Hematopoietic multipotent progenitor cell treated with erythropoietin and hydrocortisone succinate and interleukin-3 and kit ligand, for 4 days (in vitro differentiated cells): ENCODE measurements at regions not wholly inside any gene's neighbourhood (a gene's known extent, or its start where the extent isn't known, plus 50 kb on each side); places are given as distances from the start of the nearest gene placed in this dataset.

ENCODE experiments used
- DNase-seq: peaks from one replicate; pipeline ENCODE4 v3.0.0-alpha.2; 2015

DNA sequence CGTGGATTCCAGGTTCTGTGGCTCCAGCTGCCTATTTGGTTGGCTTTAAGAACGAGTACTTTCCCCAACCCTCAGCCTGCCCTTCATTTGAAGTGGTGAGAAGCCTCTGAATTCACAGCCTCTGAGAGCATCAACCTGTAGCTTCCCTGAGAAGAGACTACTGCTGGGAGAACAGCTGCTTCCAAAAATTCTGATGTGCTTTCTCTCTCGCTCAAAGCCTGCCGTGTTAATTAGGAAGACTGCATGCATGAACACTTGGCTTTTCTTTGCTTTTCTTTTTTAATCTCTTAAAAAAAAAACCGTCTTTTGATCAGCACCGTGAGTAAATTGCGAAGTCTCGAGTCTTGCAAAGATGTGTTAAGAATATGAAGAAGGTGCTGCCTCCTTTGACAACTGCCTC is 153.4 kb upstream of the MAP1B start:
- no peak for DNase-seq

DNA sequence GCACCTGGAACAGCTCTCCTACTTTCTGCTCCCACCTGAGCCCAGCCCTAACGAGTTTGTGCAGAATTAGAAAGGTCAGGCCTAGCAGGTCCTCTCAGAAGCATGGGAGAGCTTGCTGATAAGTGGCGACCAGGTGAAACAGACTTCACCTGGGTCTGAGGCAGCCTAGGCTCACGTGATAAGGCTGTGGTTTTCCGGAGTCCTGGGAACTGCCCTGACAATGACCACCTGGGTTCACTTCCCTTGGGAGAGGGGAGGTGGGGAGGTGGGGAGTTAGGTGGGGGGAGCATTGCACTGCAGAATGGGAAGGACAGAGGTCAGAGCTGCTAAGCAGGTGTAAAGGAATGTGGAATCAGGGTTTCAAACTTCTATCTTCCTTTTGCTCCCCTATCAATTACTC is 152.9 kb upstream of the MAP1B start:
- DNase-seq = no peak

DNA sequence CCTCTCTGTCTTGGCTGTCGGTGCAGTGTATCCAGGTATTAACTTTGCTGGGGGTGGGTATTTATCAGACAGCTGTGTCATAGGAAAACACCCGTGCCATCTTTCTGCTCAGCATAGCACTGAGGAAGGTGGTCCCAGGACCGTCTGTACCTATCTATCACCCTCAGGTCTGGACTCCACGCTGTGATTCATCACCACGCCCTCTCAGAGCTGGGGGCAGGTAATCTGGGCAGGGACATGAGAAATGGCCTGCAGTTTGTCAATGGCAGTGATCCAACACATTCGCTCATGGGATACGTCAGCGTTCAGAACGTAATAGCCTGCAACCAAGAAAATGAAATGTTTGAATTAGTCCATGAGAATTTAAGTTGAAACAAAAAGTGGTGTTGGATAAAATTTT is 151.6 kb upstream of the MAP1B start:
- no peak for DNase-seq

DNA sequence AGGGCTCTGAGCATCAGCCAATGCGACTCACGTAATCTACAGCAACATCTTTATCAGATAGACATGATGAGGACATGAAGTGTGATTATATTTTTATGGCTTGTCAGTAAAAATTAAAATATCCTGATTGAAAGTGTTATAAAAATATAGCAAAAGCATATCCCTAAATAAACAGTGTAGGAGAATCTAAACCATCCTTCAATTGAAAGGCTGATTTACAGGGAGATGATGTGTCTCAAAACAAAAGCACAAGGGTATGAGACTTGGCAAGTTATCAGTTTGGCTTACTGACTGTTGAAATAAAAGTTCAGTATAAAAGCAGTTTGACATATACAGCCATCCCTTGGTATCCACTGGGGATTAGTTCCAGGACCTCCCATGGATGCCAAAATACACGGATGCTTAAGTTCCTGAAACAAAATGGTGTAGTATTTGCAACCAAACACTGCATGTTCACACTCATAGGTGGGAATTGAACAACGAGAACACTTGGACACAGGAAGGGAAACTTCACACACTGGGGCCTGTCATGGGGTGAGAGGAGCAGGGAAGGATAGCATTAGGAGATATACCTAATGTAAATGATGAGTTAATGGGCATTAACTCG is 149.9 kb upstream of the MAP1B start:
- no peak for DNase-seq

DNA sequence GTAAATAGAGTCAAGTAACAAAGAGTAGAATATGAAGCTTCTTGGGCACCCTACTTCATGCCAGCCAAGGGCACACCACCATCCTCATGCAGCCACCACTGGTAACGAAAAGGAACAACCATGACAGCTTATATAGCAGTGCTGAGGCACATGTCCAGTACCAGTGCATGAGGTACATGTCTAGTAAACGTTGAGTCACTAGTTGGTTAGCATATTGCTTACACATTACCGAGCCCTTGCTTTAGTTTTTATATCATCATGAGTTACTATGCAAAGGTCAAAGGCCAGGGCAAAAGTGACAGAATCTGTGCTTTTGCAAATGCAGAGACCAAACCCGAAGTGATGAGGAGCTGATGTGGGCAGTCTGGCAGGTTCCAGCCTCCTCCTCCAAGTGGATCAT is 147.1 kb upstream of the MAP1B start:
- DNase-seq = no peak

DNA sequence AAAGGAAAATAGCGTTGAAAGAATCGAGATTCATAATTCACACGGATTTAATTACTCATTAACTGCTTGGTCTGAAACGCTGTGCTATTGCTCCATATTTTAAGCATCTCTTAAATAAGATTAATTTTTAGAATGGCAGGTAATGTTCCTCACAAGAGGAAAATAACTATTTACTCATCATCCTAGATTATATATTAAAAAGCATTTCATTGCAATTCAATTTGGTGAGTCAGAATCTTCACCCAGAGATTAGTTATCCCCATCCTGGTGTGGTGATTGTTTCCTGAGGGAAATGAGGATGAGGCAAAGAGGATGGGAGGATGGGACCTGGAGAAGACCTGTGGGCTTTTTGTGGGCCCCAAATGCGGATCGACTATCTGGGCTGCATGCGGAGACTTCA is 145.5 kb upstream of the MAP1B start:
- no peak for DNase-seq

DNA sequence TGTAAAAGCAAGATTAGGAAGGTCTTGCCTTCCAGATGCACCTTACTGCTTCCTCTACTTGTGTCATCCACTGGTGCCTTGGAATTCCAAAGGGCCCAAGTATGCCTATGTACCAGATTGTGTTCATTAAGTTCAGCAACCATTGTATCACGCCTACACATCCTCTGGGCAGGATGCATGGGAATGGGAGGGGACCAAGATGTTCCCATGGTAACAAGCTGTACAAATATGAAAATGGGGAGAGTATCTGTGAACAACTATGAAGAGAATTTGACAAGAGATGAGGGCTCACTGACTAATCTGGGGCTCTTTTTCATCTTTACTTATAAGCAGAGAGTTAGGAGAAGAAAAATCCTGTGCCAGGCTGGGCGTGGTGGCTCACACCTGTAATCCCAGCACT is 137.8 kb upstream of the MAP1B start:
- DNase-seq = no peak

DNA sequence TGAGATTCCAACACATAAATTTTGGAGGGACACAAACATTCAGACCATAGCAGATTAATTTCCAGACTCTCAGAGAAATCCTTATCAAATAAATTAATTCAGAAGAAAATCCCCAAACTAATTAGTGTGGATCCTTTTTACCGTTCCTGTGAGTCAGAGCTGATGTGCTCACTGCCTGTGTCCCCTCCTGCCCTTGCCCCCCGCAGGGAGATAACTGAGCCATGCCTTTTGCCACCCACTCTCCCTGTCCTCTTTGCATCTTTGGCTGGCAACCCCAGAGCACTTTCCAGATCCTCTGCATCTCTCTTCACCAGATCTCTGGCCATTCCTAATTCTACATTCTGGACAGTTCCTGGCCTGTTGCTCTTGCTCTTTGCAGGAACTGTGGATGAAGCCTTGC is 135.4 kb upstream of the MAP1B start:
- DNase-seq = no peak

DNA sequence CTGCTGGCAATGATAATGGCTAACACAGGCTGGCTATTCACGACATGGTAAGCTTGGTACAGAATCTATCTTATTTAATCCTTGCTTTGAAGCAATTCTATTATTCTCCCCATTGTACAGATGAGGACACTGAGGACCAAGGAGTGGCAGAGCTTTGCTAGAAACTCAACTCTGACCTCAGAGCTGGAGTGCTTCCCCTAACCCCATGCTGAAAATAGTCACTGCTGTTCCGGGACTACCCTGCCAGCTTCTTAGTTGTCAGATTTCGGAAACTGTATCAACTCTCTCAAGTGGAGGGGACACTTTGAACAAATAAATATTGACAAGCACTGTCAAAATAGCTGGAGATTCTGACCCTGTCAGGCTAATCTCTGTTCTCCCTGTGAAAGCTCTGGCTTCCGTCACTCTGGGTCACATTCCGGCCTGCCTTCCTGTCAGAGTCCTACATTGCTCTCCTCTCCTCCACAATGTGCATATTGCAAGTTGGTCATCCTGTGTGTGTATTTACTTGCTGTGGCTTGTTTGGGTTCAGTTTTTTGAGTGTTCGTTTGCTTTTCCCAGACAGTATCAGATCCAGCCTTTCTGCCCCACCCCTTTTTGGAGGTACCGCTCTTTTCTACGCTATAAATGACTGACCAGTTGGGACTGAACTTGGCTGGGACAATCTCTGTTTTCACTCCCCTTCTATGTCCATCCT is 134.3 kb upstream of the MAP1B start:
- no peak for DNase-seq

DNA sequence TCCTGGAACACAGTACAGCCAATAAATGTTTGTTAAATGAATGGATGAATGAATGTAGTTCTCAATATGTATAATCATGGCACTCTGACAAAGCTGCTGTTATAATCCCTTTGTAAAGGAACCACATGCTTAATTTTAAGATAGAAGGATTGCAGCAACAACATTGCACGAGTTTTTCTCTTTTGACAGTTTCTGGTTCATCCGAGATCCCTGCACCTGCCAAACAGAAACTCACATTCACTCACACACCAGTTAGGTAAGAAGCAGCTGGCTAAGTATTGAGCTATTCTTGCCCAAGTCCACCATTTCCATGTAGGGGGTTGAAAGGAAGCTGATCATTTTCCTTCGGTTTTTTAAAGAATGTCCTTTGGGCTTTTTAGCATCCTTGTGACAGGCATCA is 133.7 kb upstream of the MAP1B start:
- DNase-seq = no peak

DNA sequence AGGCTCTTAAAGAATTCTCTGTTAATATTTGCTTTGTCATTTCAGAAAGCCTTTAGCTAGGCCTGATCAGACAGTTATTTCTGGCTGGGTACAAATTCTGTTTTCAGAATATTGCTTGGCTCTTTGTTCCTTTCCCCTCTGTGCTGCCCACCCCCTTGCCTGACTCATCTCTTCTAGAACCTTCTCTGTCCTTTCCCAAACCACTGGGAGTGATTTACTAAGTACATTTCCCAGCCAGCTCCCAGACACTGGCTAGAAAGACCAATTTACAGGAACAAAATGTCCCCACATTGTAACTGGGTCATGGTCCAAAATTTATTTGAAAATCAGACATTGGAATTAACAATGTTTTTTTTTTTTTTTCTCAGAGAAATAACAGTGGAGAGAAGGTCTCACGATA is 133.1 kb upstream of the MAP1B start:
- no peak for DNase-seq

DNA sequence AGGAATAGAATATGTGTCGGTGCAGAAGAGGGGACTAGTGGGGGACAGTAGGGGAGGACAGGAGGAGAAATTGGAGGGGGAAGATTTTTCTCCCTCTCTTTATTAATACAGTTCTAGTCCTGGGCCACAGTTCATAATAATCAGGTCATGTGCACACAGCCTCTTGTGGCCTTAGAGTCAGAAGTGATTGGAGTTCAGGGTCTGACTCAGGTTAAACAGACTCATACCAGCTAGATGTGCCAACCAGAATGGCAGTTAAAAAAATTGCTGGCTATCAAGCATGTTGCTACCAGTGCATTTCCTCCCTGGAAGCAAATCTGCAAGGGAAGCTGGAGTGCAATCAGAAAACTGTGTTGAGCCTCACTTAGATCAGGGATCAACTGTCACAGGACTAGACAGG is 132.7 kb upstream of the MAP1B start:
- DNase-seq = no peak

DNA sequence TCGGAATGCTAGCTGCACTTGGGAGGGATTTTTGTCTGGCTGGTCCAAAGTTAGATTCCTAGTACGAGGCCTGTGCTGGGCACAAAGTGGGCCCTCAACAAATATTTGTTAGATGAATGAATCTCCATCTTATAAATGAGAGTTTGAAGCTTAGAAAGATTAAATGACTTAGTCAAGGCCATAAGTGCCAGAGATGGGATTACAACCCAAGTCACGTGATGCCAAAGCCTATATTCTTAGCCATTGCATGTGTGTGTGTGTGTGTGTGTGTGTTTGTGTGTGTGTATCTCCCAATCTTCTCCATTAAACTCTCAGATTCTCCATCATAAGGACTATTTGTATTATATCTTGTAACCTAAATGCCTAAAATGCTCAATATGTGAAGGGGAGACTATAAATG is 130.8 kb upstream of the MAP1B start:
- no peak for DNase-seq

DNA sequence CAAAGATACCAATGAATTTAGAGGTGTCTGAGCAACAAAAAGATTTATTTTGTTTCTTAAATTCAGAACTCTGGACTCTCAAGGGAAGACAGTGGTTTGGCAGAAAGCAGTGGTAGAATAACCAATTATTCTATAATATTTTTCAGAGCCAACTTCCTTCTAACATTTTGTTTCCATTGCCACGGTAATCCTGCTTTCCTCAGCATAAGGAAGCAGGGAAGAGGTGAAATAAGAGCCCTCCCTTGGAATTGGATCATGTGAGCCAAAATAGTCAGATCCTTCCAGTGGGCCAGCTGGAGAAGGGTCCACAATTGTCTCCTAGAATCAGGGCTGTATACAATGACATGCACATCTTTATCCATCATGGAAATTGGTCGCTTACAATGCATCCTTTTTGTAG is 130.0 kb upstream of the MAP1B start:
- no peak for DNase-seq

DNA sequence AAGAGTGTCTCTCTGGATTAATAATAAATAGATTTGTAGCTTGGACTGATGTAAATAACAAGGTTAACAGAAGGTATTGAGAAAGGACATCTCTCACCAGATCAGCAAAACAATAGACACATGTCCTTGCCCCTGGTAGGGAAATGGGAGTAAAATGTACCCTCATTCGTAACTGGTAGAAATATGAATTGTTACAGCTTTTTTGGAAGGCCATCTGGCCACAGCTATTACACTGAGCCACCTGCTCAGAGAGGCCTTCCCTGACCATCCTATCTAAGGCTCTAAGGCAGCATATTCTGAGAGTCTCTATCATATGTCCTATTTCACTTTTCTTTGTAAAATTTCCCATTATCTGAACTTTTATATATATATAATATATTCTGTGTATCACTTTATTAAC is 129.1 kb upstream of the MAP1B start:
- DNase-seq = no peak

DNA sequence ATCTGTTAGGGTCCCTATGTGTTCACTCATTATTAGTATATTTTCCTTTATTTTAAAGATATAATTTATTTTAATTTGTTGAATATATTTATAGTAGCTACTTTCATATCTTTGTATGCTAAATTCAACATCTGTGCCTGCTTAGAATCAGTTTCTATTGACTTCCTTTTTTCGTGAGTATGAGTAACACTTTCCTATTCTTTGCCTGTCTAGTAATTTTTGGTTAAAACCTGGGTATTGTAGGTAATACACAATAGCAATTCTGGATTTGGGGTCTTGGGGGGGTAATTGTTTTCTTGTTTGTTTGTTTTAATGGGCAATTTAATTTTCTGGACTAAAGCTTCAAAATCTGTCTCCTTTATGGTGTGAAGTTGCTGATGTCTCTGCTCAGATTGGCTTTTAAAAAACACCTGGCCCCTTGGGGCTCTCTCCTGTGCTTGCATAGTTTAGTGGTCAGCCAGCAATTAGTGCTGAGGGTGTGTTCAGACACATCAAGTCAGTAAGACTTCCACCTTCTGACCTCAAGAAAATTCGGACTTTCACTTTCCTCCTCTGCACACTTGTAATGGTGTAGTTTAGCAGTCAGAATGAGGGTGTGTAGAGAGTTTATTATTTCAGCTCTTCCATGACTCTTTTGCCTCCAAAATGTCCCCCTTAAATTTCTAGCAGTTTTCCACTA is 124.4 kb upstream of the MAP1B start:
- no peak for DNase-seq

DNA sequence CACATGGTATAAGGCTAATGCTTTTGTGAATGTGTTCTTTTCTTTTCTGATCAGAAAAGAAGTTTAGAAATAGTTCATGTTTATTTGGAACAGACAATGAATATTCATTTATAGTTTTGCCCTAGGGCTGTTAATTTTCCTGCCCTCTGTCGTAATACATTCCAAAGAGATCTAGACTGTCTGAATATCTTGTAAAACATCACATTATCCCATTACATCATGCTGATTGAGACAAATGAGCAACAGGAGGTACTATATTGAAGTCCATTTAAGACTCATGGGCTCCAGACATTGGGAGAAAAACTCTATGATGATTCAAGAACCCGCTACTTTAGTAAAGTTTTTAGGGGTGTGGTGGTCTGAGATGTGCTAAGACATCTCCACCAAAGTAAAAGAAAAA is 121.2 kb upstream of the MAP1B start:
- DNase-seq = no peak

DNA sequence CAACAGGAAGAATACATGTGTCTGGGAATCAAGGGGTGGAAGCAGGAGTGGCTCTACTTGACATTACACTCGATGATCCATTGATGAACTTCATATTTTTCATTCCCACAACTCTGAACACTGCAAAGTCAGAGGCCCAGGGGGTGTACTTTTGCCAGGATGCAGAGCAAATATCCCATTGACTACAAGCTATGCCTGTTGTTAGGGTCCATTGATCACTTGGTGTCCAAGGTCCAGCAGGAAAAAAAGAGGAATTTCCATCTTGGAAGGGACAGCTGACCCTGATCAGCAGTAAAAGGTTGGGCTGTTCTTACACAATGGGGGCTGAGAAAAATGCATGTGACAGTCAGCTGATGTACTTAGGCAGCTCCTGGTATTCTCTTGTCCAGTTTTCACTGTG is 118.5 kb upstream of the MAP1B start:
- DNase-seq = no peak

DNA sequence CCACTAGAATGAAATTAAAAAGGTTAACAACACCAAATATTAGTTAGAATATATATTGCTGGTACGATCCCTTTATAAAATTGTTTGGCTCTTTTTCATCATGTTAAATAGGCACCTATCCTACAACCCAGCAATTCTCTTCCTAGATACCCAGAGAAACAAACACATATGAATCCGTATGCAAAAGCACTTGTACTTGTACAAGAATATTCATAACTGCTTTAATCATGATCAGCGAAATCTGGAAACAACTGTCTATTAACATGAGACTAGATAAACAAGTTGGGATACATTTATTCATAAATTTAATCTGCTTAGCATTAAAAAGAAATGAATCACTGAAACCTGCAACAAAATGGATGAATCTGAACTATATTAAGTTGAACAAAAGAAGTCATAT is 113.7 kb upstream of the MAP1B start:
- no peak for DNase-seq

DNA sequence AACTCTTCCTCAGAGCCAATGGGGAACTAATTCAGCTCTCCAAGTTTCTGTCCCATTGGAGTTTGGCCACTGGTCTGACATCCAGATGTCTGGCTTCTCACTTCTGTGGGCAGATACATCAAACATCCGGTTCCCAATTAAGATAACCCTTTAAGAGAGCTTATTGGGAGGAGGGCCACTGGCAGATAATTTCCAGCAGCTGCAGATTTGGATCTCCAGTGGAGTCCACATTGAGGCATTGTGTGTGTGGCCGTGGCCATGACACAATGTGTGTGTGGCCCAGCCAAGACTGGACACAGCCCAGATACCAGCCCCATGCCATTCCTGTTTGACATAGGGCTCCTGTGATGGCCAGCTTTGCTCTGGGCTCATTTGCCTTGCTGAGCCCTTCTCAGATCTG is 110.5 kb upstream of the MAP1B start:
- no peak for DNase-seq

DNA sequence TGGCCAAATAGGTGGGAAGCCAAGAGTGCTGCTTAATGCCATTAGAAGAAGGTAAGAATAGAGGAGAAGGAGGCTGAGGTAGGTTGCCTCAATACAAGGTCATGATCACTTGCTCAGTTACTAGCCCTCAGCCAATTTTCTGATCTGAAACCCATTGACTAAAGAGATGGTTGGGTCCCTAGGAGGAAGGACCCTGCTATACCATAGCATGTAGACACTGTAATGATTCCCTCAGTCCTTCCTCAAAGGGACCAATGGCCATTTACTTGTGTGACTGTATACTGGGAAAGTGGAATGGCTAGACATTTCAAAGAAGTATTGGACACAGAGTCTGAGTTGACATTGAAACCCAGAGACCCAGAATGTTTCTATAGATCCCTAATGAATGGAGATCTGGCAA is 108.5 kb upstream of the MAP1B start:
- DNase-seq = no peak

DNA sequence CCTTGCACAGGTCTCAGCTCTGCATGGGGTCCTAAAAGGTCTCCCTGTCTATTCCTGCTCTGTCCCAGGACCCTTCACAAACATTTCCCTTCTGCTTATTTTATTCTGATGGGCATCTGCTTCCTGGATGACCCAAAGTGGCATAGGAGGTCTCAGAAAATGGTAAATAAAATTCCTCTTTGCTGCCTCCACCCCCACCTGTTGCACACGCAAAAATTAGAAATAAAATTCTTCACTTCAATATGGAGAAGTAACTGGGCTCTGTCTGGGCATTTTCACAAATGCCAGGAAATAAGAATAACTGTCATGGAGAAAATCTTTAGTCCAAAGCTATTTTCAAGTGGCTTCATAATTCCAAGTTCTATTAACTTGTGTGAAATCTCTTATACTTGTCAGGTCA is 106.6 kb upstream of the MAP1B start:
- no peak for DNase-seq

DNA sequence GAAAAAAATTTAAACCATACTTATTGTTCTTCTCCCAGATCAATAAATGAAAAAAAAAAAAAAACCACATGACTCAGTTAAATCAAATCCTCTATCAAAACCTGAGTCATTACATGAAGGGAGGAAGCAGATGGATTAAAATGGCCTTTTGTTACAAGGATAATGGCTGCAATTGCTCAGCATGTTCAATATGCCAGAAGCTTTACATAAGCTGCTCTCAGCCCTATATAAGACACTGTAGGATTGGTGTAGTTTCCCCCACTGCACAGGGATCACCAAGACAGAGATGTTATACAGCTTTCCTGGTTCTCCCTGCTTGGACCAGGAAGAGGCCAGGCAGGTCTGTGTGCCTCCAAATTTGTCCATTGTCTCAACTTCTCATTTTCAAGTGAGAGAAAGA is 101.6 kb upstream of the MAP1B start:
- no peak for DNase-seq

DNA sequence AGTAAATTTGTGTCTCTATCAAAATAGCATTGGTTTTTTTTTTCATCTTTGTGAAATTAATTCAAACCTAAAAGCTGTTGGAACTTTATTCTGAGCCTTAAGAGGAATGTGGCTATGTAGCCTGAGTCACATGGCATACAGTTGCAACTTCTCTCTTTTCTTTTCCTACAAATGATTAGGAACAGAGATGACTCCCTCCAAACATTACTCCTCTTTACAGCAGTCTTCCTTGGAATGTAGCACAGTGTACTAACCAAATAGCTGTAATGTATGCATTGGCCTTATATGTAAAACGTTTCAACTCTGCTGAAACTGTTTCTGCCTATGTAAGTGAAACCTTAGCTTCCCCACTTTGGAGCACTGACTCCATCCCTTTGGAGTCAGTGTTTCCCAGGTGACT is 100.9 kb upstream of the MAP1B start:
- no peak for DNase-seq
